ENCODE measurements at regions not wholly inside any gene's neighbourhood (a gene's known extent, or its start where the extent isn't known, plus 50 kb on each side); places are given as distances from the start of the nearest gene placed in this dataset.

- TF ChIP-seq POLR2A (IDR thresholded peaks at IDR 0.05) (no peak), CTCF (IDR thresholded peaks at IDR 0.05) (no peak)
Observed at GRCh38 chr1:101605878-101606277, 369.1 kb downstream of the S1PR1 start.
